Hepatic stellate cell (primary cell): ENCODE measurements at regions not wholly inside any gene's neighbourhood (a gene's known extent, or its start where the extent isn't known, plus 50 kb on each side); places are given as distances from the start of the nearest gene placed in this dataset.

Source experiments
- DNase-seq: peaks from one replicate; pipeline ENCODE4 v3.0.0; 2011; ENCODE audit warnings: low spot score

- DNase-seq = no peak
Observed at GRCh38 chr21:22582026-22582425, 1583.8 kb downstream of the NCAM2 start.

GRCh38 chr21:22584308-22584707, 1586.1 kb downstream of the NCAM2 start:
- DNase-seq = no peak

GRCh38 chr21:22585558-22585957, 1587.3 kb downstream of the NCAM2 start:
- DNase-seq = no peak

- DNase-seq = no peak
Observed at GRCh38 chr21:22597660-22598255, 1599.5 kb downstream of the NCAM2 start.

GRCh38 chr21:22609802-22610201, 1611.6 kb downstream of the NCAM2 start:
- DNase-seq = no peak

GRCh38 chr21:22627911-22628310, 1629.7 kb downstream of the NCAM2 start:
- DNase-seq = no peak

GRCh38 chr21:22630953-22631465, 1632.8 kb downstream of the NCAM2 start:
- no peak for DNase-seq

GRCh38 chr21:22632176-22632575, 1634.0 kb downstream of the NCAM2 start:
- no peak for DNase-seq

GRCh38 chr21:22649246-22649645, 1651.0 kb downstream of the NCAM2 start:
- DNase-seq = no peak

GRCh38 chr21:22650226-22650625, 1652.0 kb downstream of the NCAM2 start:
- no peak for DNase-seq

- no peak for DNase-seq
Observed at GRCh38 chr21:22657781-22658180, 1659.6 kb downstream of the NCAM2 start.

- DNase-seq = no peak
Observed at GRCh38 chr21:22670148-22670547, 1671.9 kb downstream of the NCAM2 start.

GRCh38 chr21:22679207-22679606, 1681.0 kb downstream of the NCAM2 start:
- DNase-seq = no peak

GRCh38 chr21:22691658-22692057, 1693.4 kb downstream of the NCAM2 start:
- DNase-seq = no peak

- DNase-seq = no peak
Observed at GRCh38 chr21:22703521-22703920, 1705.3 kb downstream of the NCAM2 start.

- no peak for DNase-seq
Observed at GRCh38 chr21:22710721-22711120, 1712.5 kb downstream of the NCAM2 start.

- no peak for DNase-seq
Observed at GRCh38 chr21:22711636-22712035, 1713.4 kb downstream of the NCAM2 start.

- DNase-seq = no peak
Observed at GRCh38 chr21:22725436-22725835, 1727.2 kb downstream of the NCAM2 start.

- DNase-seq = no peak
Observed at GRCh38 chr21:22728091-22728490, 1729.9 kb downstream of the NCAM2 start.

- DNase-seq = no peak
Observed at GRCh38 chr21:22743085-22743484, 1744.9 kb downstream of the NCAM2 start.

GRCh38 chr21:22754746-22755145, 1756.5 kb downstream of the NCAM2 start:
- no peak for DNase-seq

- DNase-seq = no peak
Observed at GRCh38 chr21:22758478-22758877, 1760.3 kb downstream of the NCAM2 start.

- no peak for DNase-seq
Observed at GRCh38 chr21:22762463-22762862, 1764.3 kb downstream of the NCAM2 start.

- no peak for DNase-seq
Observed at GRCh38 chr21:22763442-22763841, 1765.2 kb downstream of the NCAM2 start.
